Trophoblast cell (in vitro differentiated cells and primary cell): ENCODE measurements at regions not wholly inside any gene's neighbourhood (a gene's known extent, or its start where the extent isn't known, plus 50 kb on each side); places are given as distances from the start of the nearest gene placed in this dataset.

Experiments used
- DNase-seq, 2 donors: peaks; one replicate each; pipeline ENCODE4 v3.0.0-alpha.2; 2016
- H2AFZ ChIP-seq: 2 replicates; pipeline ENCODE4 v1.6.1; 2013; ENCODE audit warnings: low read length, moderate library complexity, mild to moderate bottlenecking; ENCODE audit not compliant: insufficient read depth, poor library complexity
- H2AK5ac ChIP-seq: 2 replicates; pipeline ENCODE4 v1.6.1; 2013; ENCODE audit warnings: mild to moderate bottlenecking, low read length
- H2BK120ac ChIP-seq: 2 replicates; pipeline ENCODE4 v1.6.1; 2013; ENCODE audit warnings: low read length, mild to moderate bottlenecking, moderate library complexity; ENCODE audit not compliant: insufficient read depth, poor library complexity
- H2BK12ac ChIP-seq: 2 replicates; pipeline ENCODE4 v1.6.1; 2013; ENCODE audit warnings: mild to moderate bottlenecking, low read length, moderate library complexity
- H2BK5ac ChIP-seq: 2 replicates; pipeline ENCODE4 v1.6.1; 2013; ENCODE audit warnings: low read length, low read depth, moderate library complexity, mild to moderate bottlenecking; ENCODE audit not compliant: poor library complexity
- H3K14ac ChIP-seq: 2 replicates; pipeline ENCODE4 v1.6.1; 2013; ENCODE audit warnings: mild to moderate bottlenecking, low read length
- H3K18ac ChIP-seq: 2 replicates; pipeline ENCODE4 v1.6.1; 2013; ENCODE audit warnings: mild to moderate bottlenecking, low read length
- H3K23ac ChIP-seq: 2 replicates; pipeline ENCODE4 v1.6.1; 2013; ENCODE audit warnings: low read length
- H3K27ac ChIP-seq: 2 replicates; pipeline ENCODE4 v1.5.1; 2013; ENCODE audit warnings: low read depth, mild to moderate bottlenecking, inconsistent platforms, low read length, moderate library complexity
- H3K27me3 ChIP-seq: 2 replicates; pipeline ENCODE4 v1.6.1; 2013; ENCODE audit warnings: inconsistent platforms, mild to moderate bottlenecking, low read length, moderate library complexity; ENCODE audit not compliant: insufficient read depth
- H3K36me3 ChIP-seq, 2 experiments: 1 replicate in 1 of 2; 2 replicates in 1 of 2; pipeline ENCODE4 v1.6.1; 2013; ENCODE audit warnings: low read length in 2 of 2, mild to moderate bottlenecking in 2 of 2, moderate library complexity in 1 of 2; ENCODE audit not compliant: insufficient read depth in 2 of 2, control insufficient read depth in 1 of 2
- H3K4ac ChIP-seq: 2 replicates; pipeline ENCODE4 v1.6.1; 2013; ENCODE audit warnings: low read depth, mild to moderate bottlenecking, low read length, moderate library complexity
- H3K4me1 ChIP-seq, 2 experiments: 1 replicate in 1 of 2; 2 replicates in 1 of 2; pipeline ENCODE4 v1.6.1; 2013; ENCODE audit warnings: low read length in 2 of 2, mild to moderate bottlenecking in 2 of 2, moderate library complexity in 1 of 2; ENCODE audit not compliant: insufficient read depth in 2 of 2, control insufficient read depth in 1 of 2
- H3K4me2 ChIP-seq: 2 replicates; pipeline ENCODE4 v1.6.1; 2013; ENCODE audit warnings: inconsistent platforms, mild to moderate bottlenecking, low read length, moderate library complexity
- H3K4me3 ChIP-seq: 2 replicates; pipeline ENCODE4 v1.5.1; 2013; ENCODE audit warnings: mild to moderate bottlenecking, low read depth, low read length, inconsistent platforms
- H3K79me1 ChIP-seq: one replicate; pipeline ENCODE4 v1.6.1; 2013; ENCODE audit warnings: low read length
- H3K79me2 ChIP-seq: 2 replicates; pipeline ENCODE4 v1.6.1; 2013; ENCODE audit warnings: low read length, mild to moderate bottlenecking; ENCODE audit not compliant: control insufficient read depth, insufficient read depth, poor library complexity
- H3K9ac ChIP-seq: 2 replicates; pipeline ENCODE4 v1.6.1; 2013; ENCODE audit warnings: mild to moderate bottlenecking, low read length
- H3K9me3 ChIP-seq: 2 replicates; pipeline ENCODE4 v1.6.1; 2013; ENCODE audit warnings: low read depth, mild to moderate bottlenecking, control low read depth, inconsistent platforms, low read length; ENCODE audit not compliant: insufficient read depth
- H4K12ac ChIP-seq: 2 replicates; pipeline ENCODE4 v1.6.1; 2013; ENCODE audit warnings: low read depth, mild to moderate bottlenecking, low read length, moderate library complexity
- H4K8ac ChIP-seq: 2 replicates; pipeline ENCODE4 v1.6.1; 2013; ENCODE audit warnings: low read depth, mild to moderate bottlenecking, low read length, moderate library complexity
- H4K91ac ChIP-seq: one replicate; pipeline ENCODE4 v1.6.1; 2013; ENCODE audit warnings: low read depth, mild to moderate bottlenecking, low read length, moderate library complexity
- WGBS: extraction: QIAGEN DNeasy Blood & Tissue Kit; methylation state at CpG from one replicate; pipeline ENCODE4 v1.1.7; 2013; ENCODE audit warnings: missing lambda C conversion rate; ENCODE audit not compliant: insufficient read length, insufficient coverage; ENCODE audit errors: extremely low coverage; 5-methylcytosine and 5-hydroxymethylcytosine counted together

DNA sequence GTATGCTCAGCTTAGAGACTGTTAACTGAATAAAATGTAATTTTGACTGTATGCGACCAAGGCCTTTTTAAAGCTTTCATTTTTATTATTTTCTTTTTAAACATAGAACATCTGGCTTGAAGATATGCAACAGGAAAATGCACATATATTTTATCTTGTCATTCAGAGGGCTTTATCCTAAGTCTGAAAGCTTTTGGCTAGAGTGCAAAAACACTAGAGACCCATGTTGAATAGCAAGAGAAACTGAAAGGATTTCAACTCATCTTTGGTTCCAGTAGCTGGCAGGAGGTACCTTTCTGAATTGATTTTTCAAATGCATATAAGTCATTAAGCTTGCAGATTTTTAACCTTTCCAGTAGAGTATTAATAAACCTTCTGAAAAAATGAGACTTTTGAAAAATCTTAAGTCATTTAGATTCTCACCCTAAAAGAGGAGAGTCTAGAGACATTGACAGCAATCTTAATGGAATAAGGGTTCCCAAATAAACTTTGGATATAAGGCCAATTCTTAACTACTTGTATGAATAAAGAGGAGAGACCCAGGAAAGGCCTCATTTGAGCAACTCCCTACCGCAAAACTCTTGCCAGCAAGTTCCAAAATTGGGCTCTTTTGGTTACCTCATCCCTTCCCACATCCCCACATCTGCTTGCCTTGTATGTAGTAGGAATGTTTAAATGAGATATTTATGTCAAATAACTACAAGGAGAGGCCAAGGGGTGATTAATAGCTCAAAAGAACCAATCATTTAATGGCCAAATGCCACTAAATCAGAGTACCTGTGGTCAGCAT is 454.4 kb downstream of the HTR7 start:
- DNase-seq: no peak
- Histone ChIP-seq H3K4me3 (no peak overlapping the region), H3K4me1 (peaks cover 0 to 4% of the 10 kb centered on the region in 2 experiments), H3K4ac (no peak overlapping the region), H3K79me2 (peaks cover 2% of the 10 kb centered on the region), H3K9me3 (no peaks in the 10 kb centered on the region), H2AFZ (no peak overlapping the region), H2BK120ac (no peak overlapping the region), H3K36me3 (no peaks in the 10 kb centered on the region), H3K4me2 (no peak overlapping the region), H3K79me1 (peaks cover 7% of the 10 kb centered on the region), H3K27ac (no peak overlapping the region), H4K12ac (no peak overlapping the region), H2BK12ac (no peak overlapping the region), H3K14ac (no peak overlapping the region), H3K27me3 (no peaks in the 10 kb centered on the region), H3K9ac (no peak overlapping the region), H4K91ac (no peak overlapping the region), H3K23ac (no peak overlapping the region), H2AK5ac (no peak overlapping the region), H2BK5ac (peak overlapping the region; percentile 13), H4K8ac (no peak overlapping the region), H3K18ac (no peak overlapping the region)
- WGBS: no CpG with 5 or more reads among the region's 2 CpGs

DNA sequence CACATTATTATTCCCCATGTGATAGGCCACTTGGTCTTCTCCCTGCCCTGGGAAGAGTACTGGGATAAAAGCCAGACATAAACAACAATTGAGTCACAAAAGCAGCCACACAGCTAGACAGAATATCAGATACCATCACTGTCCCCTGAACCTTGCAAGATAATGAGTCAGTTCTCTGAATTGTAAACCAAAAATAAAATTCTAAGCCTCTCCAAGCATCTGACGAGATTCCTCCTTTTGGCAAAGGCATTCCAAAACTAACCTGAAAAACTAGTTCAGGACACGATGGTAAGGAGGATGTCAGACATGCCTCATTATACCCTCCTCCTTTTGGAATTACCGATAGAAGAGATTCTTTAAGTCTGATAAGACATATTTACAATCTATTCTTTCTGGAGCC is 450.7 kb downstream of the HTR7 start:
- no peak overlapping the region for H3K9ac ChIP-seq
- no peak overlapping the region for H3K4me3 ChIP-seq
- H2BK120ac ChIP-seq: no peak overlapping the region
- no peaks in the 10 kb centered on the region for H3K27me3 ChIP-seq
- H3K23ac ChIP-seq: no peak overlapping the region
- H2BK5ac ChIP-seq: no peak overlapping the region
- no peak overlapping the region for H3K4ac ChIP-seq
- peak overlapping the region; percentile 68 for H3K27ac ChIP-seq
- H4K8ac ChIP-seq: no peak overlapping the region
- no peak overlapping the region for H3K4me2 ChIP-seq
- peaks cover 2% of the 10 kb centered on the region for H3K79me2 ChIP-seq
- H3K18ac ChIP-seq: no peak overlapping the region
- H2AK5ac ChIP-seq: no peak overlapping the region
- H2BK12ac ChIP-seq: no peak overlapping the region
- peaks cover 0 to 5% of the 10 kb centered on the region in 2 experiments for H3K4me1 ChIP-seq
- DNase-seq: peak; percentile 78 to 99
- H4K91ac ChIP-seq: no peak overlapping the region
- no peak overlapping the region for H2AFZ ChIP-seq
- H3K14ac ChIP-seq: no peak overlapping the region
- H3K36me3 ChIP-seq: peaks cover 0 to 3% of the 10 kb centered on the region in 2 experiments
- no peaks in the 10 kb centered on the region for H3K9me3 ChIP-seq
- H3K79me1 ChIP-seq: peaks cover 11% of the 10 kb centered on the region
- no peak overlapping the region for H4K12ac ChIP-seq
- no CpG with 5 or more reads among the region's 3 CpGs for WGBS

DNA sequence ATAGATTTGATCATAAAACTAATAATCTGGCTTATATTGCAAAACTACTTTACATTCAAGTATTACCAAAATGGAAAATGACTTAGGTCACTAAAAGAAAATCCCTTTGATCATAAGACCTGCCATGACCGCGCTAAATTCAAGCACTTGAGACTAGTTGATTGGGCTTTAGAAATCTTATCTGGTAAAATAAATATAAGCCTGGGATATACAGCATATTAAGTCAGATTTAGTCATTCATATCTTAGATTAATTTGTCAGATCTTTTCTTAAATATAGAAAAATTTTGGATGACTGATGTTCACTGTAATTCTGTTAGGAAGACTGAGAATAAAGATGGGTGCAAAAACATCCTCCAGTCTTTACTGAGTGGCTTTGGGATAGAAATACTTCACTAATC is 450.0 kb downstream of the HTR7 start:
- Histone ChIP-seq H3K27me3 (no peaks in the 10 kb centered on the region), H3K4me3 (no peak overlapping the region), H3K9ac (no peak overlapping the region), H4K12ac (no peak overlapping the region), H3K18ac (no peak overlapping the region), H2AK5ac (no peak overlapping the region), H3K4me1 (peaks cover 0 to 5% of the 10 kb centered on the region in 2 experiments), H3K4ac (no peak overlapping the region), H3K79me2 (peaks cover 2% of the 10 kb centered on the region), H3K14ac (peak overlapping the region; percentile 87), H3K9me3 (no peaks in the 10 kb centered on the region), H3K36me3 (peaks cover 0 to 3% of the 10 kb centered on the region in 2 experiments), H4K91ac (peak overlapping the region; percentile 96), H2BK120ac (peak overlapping the region; percentile 98), H3K23ac (no peak overlapping the region), H4K8ac (no peak overlapping the region), H3K4me2 (no peak overlapping the region), H2BK5ac (no peak overlapping the region), H3K27ac (peak overlapping the region; percentile 16), H3K79me1 (peaks cover 11% of the 10 kb centered on the region), H2AFZ (no peak overlapping the region), H2BK12ac (peak overlapping the region; percentile 100)
- DNase-seq: no peak
- WGBS: no CpG with 5 or more reads among the region's 2 CpGs

DNA sequence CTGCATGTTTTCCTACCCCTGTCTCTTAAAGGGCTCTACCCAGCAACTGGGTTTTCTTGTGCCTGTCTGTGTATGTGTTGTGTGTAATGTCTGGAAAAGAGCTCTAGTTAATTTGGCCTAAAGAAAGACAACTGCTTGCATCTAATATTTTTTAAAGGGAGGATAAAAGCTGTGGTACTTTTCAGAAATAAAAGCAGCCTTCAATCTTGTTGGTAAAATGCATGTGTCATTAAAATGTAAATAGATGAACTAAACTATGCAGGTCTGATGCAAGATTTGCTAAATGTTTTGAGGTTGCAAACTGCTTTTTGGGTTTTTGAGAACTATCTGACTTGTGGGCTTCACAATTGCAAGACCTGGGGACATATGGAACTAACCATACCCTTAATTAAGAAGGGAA is 445.3 kb downstream of the HTR7 start:
- H2BK120ac ChIP-seq: no peak overlapping the region
- DNase-seq: no peak
- H3K9me3 ChIP-seq: no peaks in the 10 kb centered on the region
- H4K91ac ChIP-seq: no peak overlapping the region
- H3K23ac ChIP-seq: no peak overlapping the region
- peaks cover 2% of the 10 kb centered on the region for H3K79me2 ChIP-seq
- H3K4me3 ChIP-seq: no peak overlapping the region
- H3K18ac ChIP-seq: no peak overlapping the region
- H2AFZ ChIP-seq: no peak overlapping the region
- H3K4ac ChIP-seq: no peak overlapping the region
- no peak overlapping the region for H3K27ac ChIP-seq
- no peak overlapping the region for H4K12ac ChIP-seq
- peaks cover 0 to 5% of the 10 kb centered on the region in 2 experiments for H3K4me1 ChIP-seq
- no peak overlapping the region for H2AK5ac ChIP-seq
- H3K9ac ChIP-seq: no peak overlapping the region
- no peak overlapping the region for H2BK5ac ChIP-seq
- peaks cover 8% of the 10 kb centered on the region for H3K79me1 ChIP-seq
- H3K4me2 ChIP-seq: no peak overlapping the region
- H4K8ac ChIP-seq: no peak overlapping the region
- H3K27me3 ChIP-seq: no peaks in the 10 kb centered on the region
- no peak overlapping the region for H3K14ac ChIP-seq
- no peak overlapping the region for H2BK12ac ChIP-seq
- peaks cover 0 to 3% of the 10 kb centered on the region in 2 experiments for H3K36me3 ChIP-seq
